BLaER1 (cell line): ENCODE measurements at regions not wholly inside any gene's neighbourhood (a gene's known extent, or its start where the extent isn't known, plus 50 kb on each side); places are given as distances from the start of the nearest gene placed in this dataset.

Experiments
- H3K27ac ChIP-seq: shearing (Covaris generic); formaldehyde crosslinking; 2 replicates; pipeline ENCODE4 v1.8.1; 2022
- H3K27me3 ChIP-seq: shearing (Covaris generic); formaldehyde crosslinking; 2 replicates; pipeline ENCODE4 v1.8.1; 2022
- H3K36me3 ChIP-seq: shearing (Covaris generic); formaldehyde crosslinking; 2 replicates; pipeline ENCODE4 v1.8.1; 2022
- H3K4me1 ChIP-seq: shearing (Covaris generic); formaldehyde crosslinking; 2 replicates; pipeline ENCODE4 v1.8.1; 2022
- H3K4me2 ChIP-seq: shearing (Covaris generic); formaldehyde crosslinking; 2 replicates; pipeline ENCODE4 v1.8.1; 2022
- H3K4me3 ChIP-seq: shearing (Covaris generic); formaldehyde crosslinking; 2 replicates; pipeline ENCODE4 v1.8.1; 2022
- H3K9ac ChIP-seq: shearing (Covaris generic); formaldehyde crosslinking; 2 replicates; pipeline ENCODE4 v1.8.1; 2022
- H3K9me3 ChIP-seq: shearing (Covaris generic); formaldehyde crosslinking; 2 replicates; pipeline ENCODE4 v1.8.1; 2022
- H4K20me1 ChIP-seq: shearing (Covaris generic); formaldehyde crosslinking; 2 replicates; pipeline ENCODE4 v1.8.1; 2022
- Cebpa-rat ChIP-seq: shearing (Covaris generic); IDR thresholded peaks from 2 replicates; pipeline ENCODE4 v1.8.1; 2022

DNA sequence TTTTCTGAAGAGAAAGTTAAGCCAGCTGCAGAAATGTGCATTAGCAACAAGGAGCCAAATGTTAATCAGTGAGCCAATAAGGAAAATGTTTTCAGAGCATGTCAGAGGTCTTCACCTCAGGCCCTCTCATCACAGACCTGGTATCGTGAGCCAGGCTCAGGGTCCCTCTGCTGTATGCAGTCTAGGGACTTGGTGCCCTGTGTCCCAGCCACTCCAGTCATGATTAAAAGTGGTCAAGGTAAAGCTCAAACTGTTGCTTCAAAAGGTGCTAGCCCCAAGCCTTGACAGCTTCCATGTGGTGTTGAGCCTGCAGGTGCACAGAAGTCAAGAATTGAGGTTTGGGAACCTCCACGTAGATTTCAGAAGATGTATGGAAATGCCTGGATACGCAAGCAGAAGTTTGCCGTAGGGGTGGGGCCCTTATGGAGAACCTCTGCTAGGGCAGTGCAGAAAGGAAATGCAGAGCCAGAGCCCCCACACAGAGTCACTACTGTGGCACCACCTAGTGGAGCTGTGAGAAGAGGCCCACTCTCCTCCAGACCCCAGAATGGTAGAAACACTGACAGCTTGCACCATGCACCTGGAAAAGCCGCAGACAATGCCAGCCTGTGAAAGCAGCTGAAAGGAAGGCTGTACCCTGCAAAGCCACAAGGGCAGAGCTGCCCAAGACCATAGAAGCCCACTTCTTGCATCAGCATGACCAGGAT, 1128.7 kb downstream of the AMY1C start:
- TF ChIP-seq Cebpa-rat = no peak
- no peaks in the 10 kb centered on the region for H3K4me1 ChIP-seq
- H3K27ac ChIP-seq = no peak overlapping the region
- no peaks in the 10 kb centered on the region for H3K27me3 ChIP-seq
- no peak overlapping the region for H3K9ac ChIP-seq
- no peaks in the 10 kb centered on the region for H4K20me1 ChIP-seq
- H3K36me3 ChIP-seq = no peaks in the 10 kb centered on the region; the same call in 1 of the 2 replicates
- H3K4me3 ChIP-seq = no peak overlapping the region
- no peak overlapping the region for H3K4me2 ChIP-seq
- H3K9me3 ChIP-seq = peaks cover 32% of the 10 kb centered on the region

- Histone ChIP-seq H3K36me3 (no peaks in the 10 kb centered on the region), H3K9me3 (peaks cover 17% of the 10 kb centered on the region), H3K4me3 (no peak overlapping the region), H3K4me1 (no peaks in the 10 kb centered on the region), H3K4me2 (no peak overlapping the region), H3K27ac (no peak overlapping the region), H3K9ac (no peak overlapping the region), H4K20me1 (no peaks in the 10 kb centered on the region), H3K27me3 (no peaks in the 10 kb centered on the region)
- no peak for TF ChIP-seq Cebpa-rat
Observed at GRCh38 chr1:104884939-104885338, 1135.2 kb downstream of the AMY1C start.

DNA sequence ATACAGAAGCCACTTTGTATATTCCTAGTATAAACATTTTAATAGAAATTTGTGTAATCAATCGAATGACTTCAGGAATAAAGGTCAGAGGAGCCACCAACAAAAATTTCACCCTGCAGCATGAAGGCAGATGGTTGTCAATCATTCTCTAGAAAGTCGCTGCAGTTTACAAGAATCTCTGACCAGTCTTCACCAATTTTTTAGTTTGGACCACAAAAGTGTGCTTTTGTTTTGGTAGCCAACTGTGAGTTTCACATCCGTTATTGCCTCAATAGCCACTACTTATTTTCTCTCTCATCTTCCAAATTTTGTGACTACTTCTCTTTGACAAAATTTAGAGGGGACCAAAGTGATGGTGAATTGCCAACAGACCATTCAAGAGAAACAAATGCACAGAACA, 1155.6 kb downstream of the AMY1C start:
- peaks cover 25% of the 10 kb centered on the region; the same call in 1 of the 2 replicates for H3K36me3 ChIP-seq
- no peak overlapping the region for H3K9ac ChIP-seq
- no peak overlapping the region for H3K4me3 ChIP-seq
- H3K4me2 ChIP-seq = no peak overlapping the region
- no peaks in the 10 kb centered on the region for H4K20me1 ChIP-seq
- no peaks in the 10 kb centered on the region for H3K27me3 ChIP-seq
- peaks cover 10% of the 10 kb centered on the region for H3K4me1 ChIP-seq
- peaks cover 49% of the 10 kb centered on the region for H3K9me3 ChIP-seq
- no peak overlapping the region for H3K27ac ChIP-seq
- TF ChIP-seq Cebpa-rat = no peak

DNA sequence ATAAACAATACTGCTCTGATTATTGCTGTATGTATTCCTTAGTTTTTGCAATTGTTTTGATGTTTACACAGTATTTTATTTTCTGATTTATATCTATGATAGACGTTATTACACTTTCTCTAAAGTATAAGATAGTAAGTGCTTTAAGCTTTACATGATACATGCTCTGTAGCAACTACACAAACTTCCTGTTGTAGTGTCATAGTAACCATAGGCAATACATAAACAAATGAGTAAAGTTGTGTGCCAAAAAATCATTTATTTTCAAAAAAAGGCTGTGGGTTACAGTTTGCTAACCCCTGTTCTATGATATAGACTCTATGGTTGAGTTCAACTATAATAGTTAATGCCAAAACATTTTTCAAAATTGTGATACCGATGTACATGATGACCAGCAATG, 1156.4 kb downstream of the AMY1C start:
- H3K4me2 ChIP-seq = no peak overlapping the region
- H3K4me3 ChIP-seq = no peak overlapping the region
- no peaks in the 10 kb centered on the region for H3K27me3 ChIP-seq
- peaks cover 25% of the 10 kb centered on the region; the same call in 1 of the 2 replicates for H3K36me3 ChIP-seq
- H4K20me1 ChIP-seq = no peaks in the 10 kb centered on the region
- no peak overlapping the region for H3K9ac ChIP-seq
- H3K9me3 ChIP-seq = peaks cover 52% of the 10 kb centered on the region
- H3K27ac ChIP-seq = no peak overlapping the region
- no peak for TF ChIP-seq Cebpa-rat
- H3K4me1 ChIP-seq = peaks cover 3% of the 10 kb centered on the region; the same call in 1 of the 2 replicates

DNA sequence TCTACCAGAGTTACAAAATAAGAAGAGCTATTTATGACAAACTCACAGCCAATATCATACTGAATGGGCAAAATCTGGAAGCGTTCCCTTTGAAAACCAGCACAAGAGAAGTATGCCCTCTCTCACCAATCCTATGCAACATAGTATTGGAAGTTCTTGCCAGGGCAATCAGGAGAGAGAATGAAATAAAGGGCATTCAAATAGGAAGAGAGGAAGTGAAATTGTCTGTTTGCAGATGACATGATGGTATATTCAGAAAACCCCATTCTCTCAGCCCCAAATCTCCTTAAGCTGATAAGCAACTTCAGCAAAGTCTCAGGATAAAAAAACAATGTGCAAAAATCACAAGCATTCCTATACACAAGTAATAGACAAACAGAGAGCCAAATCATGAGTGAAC, 1169.5 kb downstream of the AMY1C start:
- Histone ChIP-seq H3K9ac (no peak overlapping the region), H3K4me1 (no peaks in the 10 kb centered on the region), H3K27ac (no peak overlapping the region), H4K20me1 (no peaks in the 10 kb centered on the region), H3K9me3 (peaks cover 33% of the 10 kb centered on the region), H3K36me3 (no peaks in the 10 kb centered on the region), H3K4me2 (no peak overlapping the region), H3K27me3 (no peaks in the 10 kb centered on the region), H3K4me3 (no peak overlapping the region)
- no peak for TF ChIP-seq Cebpa-rat

GRCh38 chr1:104921525-104921924, 1171.8 kb downstream of the AMY1C start:
- no peak for TF ChIP-seq Cebpa-rat
- no peaks in the 10 kb centered on the region for H4K20me1 ChIP-seq
- no peaks in the 10 kb centered on the region for H3K4me1 ChIP-seq

DNA sequence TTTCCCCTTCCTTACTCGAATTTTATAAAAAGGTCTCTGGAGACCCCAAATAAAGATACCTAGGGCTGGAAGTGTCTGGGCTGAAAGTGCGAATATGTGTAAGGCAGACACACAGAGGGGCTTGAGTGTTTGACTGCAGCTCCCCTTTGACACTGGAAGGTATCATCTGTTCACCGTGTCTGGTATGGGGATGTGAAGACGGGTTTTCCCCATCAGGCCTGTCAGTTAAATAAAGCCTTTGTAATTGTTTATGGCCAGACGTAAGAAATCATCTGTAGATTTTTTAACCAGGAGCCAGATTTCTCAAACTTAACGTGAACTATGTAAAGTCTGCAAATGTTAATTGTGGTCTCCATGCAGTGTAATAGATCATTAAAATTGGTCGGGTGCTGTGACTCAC, 1173.4 kb downstream of the AMY1C start:
- H3K27me3 ChIP-seq = no peaks in the 10 kb centered on the region
- H3K4me2 ChIP-seq = no peak overlapping the region
- no peaks in the 10 kb centered on the region for H4K20me1 ChIP-seq
- no peak overlapping the region for H3K9ac ChIP-seq
- H3K9me3 ChIP-seq = peaks cover 34% of the 10 kb centered on the region
- no peak for TF ChIP-seq Cebpa-rat
- no peaks in the 10 kb centered on the region for H3K4me1 ChIP-seq
- H3K4me3 ChIP-seq = no peak overlapping the region
- no peak overlapping the region for H3K27ac ChIP-seq
- no peaks in the 10 kb centered on the region; the same call in 1 of the 2 replicates for H3K36me3 ChIP-seq

More at GRCh38 chr1:104921525-104921924, 1171.8 kb downstream of the AMY1C start:
- H3K4me3 ChIP-seq = no peak overlapping the region
- H3K4me2 ChIP-seq = no peak overlapping the region
- H3K27ac ChIP-seq = no peak overlapping the region
- H3K27me3 ChIP-seq = no peaks in the 10 kb centered on the region
- no peaks in the 10 kb centered on the region for H3K36me3 ChIP-seq
- no peak overlapping the region for H3K9ac ChIP-seq
- H3K9me3 ChIP-seq = peaks cover 34% of the 10 kb centered on the region

GRCh38 chr1:104929280-104929679, 1179.6 kb downstream of the AMY1C start:
- peak overlapping the region; percentile 0; the same call in 1 of the 2 replicates for H3K4me3 ChIP-seq
- H3K4me1 ChIP-seq = peaks cover 49% of the 10 kb centered on the region
- no peak overlapping the region for H3K9ac ChIP-seq
- H3K27me3 ChIP-seq = no peaks in the 10 kb centered on the region
- H3K9me3 ChIP-seq = peaks cover 57% of the 10 kb centered on the region; the same call in 1 of the 2 replicates
- no peak for TF ChIP-seq Cebpa-rat
- H3K4me2 ChIP-seq = peak overlapping the region; percentile 5
- H3K36me3 ChIP-seq = peaks cover 6% of the 10 kb centered on the region; the same call in 1 of the 2 replicates
- H3K27ac ChIP-seq = peak overlapping the region; percentile 76; the same call in 1 of the 2 replicates
- no peaks in the 10 kb centered on the region for H4K20me1 ChIP-seq

- H3K27ac ChIP-seq = peak overlapping the region; percentile 76
- H3K9ac ChIP-seq = peak overlapping the region; percentile 57
- peaks cover 6% of the 10 kb centered on the region; the same call in 1 of the 2 replicates for H3K36me3 ChIP-seq
- H3K27me3 ChIP-seq = no peaks in the 10 kb centered on the region
- no peaks in the 10 kb centered on the region for H4K20me1 ChIP-seq
- H3K4me3 ChIP-seq = peak overlapping the region; percentile 46
- peak; percentile 14; the same call in 1 of the 2 replicates for TF ChIP-seq Cebpa-rat
- H3K4me1 ChIP-seq = peaks cover 49% of the 10 kb centered on the region
- peak overlapping the region; percentile 75 for H3K4me2 ChIP-seq
- peaks cover 52% of the 10 kb centered on the region; the same call in 1 of the 2 replicates for H3K9me3 ChIP-seq
Observed at GRCh38 chr1:104932030-104932915, 1182.6 kb downstream of the AMY1C start.
